GM12874 (cell line): ENCODE measurements at regions not wholly inside any gene's neighbourhood (a gene's known extent, or its start where the extent isn't known, plus 50 kb on each side); places are given as distances from the start of the nearest gene placed in this dataset.

Experiments used
- TF ChIP-seq, protein P1 (sequence below): IDR thresholded peaks from 2 replicates; pipeline ENCODE4 v1.5.1; 2011; ENCODE audit warnings: low read depth, mild to moderate bottlenecking, control low read depth, low read length, moderate library complexity; ENCODE audit not compliant: insufficient read depth

DNA sequence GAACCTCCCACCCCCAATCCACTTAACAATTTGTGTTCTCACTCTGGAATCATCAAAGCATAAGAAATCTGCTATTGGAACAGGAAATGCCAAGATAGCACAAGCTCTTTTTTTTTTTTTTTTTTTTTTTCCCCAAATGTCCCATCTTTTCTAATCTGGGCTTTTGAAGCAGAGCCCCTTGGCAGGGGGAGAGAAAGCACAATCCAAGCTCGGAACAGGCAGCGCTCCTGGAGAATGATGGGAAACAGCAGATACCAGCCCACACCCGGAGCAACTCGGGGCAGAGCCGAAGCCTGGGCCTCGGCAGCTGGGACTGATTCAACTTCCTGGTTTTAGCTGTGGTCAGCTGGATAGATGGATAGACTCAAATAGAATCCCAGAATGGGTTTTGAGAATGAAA lies 235.1 kb downstream of the QDPR start:
- TF ChIP-seq, protein P1, sequence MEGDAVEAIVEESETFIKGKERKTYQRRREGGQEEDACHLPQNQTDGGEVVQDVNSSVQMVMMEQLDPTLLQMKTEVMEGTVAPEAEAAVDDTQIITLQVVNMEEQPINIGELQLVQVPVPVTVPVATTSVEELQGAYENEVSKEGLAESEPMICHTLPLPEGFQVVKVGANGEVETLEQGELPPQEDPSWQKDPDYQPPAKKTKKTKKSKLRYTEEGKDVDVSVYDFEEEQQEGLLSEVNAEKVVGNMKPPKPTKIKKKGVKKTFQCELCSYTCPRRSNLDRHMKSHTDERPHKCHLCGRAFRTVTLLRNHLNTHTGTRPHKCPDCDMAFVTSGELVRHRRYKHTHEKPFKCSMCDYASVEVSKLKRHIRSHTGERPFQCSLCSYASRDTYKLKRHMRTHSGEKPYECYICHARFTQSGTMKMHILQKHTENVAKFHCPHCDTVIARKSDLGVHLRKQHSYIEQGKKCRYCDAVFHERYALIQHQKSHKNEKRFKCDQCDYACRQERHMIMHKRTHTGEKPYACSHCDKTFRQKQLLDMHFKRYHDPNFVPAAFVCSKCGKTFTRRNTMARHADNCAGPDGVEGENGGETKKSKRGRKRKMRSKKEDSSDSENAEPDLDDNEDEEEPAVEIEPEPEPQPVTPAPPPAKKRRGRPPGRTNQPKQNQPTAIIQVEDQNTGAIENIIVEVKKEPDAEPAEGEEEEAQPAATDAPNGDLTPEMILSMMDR, result no peak

DNA sequence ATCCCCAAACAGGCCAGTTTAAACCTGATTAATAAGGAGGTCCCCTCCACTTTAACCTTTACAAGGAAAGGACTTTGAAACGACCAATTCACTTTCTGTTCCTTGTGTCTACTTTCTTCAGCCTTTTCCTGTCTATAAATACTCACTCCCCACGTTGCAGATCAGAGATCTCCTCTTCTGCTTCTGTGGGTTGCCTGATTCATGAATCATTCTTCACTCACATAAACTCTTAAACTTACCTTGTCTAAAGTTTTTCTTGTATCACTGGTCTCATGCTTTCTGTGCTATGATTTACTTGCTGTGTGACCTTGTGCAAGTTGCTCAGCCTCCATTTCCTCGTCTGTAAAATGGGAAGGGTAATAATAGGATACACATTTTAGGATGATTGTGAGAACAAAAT lies 236.1 kb downstream of the QDPR start:
- TF ChIP-seq, protein P1, result no peak

DNA sequence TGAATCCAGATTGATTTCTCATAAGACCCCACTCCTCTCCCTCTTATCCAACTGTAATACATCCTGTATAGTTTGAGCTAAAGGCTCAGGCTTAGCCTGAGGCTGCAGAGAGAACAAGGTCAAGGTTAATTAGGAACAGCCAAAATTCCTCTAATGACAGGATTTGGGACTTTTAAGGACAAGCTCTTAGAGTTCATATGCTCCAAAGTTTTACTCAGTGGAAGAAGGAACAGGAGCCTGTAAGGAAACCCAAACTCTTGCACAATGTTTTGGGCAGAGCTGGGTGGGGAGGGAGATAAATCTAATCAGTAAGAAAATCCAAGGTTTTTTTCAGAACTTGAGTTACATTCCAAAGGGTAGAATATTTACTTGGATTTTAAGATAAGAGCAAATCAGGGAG lies 238.8 kb downstream of the QDPR start:
- TF ChIP-seq, protein P1, result no peak

DNA sequence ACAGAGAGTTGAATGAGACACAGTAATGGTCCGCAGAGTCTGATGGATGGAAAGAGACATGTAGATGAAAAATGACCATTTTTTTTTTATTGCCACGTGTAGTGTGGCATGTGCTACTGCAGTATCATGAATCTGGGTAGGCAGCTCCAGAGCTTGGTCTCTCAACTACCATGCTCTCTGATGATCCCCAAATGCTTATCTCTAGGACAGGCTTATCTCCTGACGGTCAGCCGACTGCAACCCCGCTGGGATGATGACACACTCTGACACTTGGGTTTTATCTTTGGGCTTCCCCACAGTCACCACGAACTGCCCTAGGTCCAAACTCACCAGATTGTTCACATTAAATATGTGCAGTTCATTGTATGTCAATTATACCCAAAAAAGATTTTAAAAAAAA lies 239.7 kb downstream of the QDPR start:
- TF ChIP-seq, protein P1, result no peak

DNA sequence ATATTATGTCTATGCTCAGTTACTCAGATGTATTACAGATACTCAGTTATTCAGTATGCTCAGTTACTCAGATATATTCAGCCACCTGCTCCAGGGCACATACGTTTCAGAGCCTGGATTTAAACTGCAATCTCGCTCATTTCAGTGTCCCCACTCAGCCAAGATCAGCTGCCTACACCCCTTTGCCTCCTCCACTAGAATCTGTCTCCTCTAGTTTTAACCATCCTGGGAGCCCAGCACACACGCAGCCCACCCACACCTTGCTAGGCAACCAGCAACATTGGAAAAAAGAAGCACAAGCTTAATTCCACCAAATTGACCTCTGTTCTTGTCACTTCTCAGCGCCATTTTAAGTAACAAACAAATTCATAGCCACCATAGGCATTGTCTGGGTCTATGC lies 246.2 kb downstream of the QDPR start:
- TF ChIP-seq, protein P1, result no peak

DNA sequence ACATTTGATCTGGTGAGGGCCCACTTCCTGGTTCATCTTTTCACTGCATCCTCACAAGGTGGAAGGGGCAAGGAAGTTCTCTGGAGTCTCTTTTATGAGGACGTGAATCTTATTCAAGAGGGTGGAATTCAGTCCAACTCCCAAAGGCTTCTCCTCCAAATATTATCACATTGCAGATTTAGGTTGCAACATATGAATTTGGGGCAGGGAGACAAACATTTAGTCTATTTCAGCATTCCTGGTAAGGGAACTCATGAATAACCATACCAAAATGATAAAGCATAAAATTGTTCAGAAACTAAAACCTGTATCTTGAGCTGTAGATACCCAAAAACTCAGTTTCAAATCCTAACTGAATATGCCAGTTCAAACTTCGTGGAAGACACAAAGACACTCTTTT lies 246.8 kb downstream of the QDPR start:
- TF ChIP-seq, protein P1, result no peak

DNA sequence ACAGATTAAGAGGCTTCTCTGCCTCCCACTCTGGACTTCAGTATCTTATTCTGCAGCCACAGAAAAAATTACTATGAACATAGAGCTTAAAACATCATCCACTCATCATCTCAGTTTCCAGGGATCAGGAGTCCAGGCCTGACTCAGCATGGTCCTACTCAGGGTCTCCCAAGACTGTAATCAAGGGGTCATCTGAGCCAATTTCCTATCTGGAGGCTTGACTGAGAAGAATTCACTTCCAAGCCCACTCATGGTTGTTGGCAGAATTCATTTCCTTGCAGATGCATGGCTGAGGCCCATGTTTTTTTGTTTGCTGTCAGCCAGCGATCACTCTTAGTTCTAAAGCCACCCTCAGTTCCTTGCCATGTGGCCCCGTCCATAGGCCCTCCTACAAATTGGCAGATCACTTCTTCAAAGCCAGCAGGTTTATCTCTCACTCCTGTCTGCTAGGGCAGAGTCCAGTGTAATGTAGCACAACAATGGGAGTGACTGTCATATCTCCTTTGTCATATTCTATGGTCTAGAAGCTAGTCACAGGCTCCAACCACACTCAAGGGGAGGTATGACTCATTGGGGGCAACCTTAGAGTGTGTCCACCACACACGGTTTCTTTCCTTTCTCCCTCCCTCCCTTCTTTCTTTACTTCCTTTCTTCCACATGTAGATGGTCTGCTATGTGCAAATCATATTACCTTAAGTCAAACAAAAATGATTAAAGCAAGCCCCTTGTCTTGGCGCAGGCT lies 251.6 kb downstream of the QDPR start:
- TF ChIP-seq, protein P1, result no peak
